Peyer's patch (tissue), 4 donors: ENCODE measurements at regions not wholly inside any gene's neighbourhood (a gene's known extent, or its start where the extent isn't known, plus 50 kb on each side); places are given as distances from the start of the nearest gene placed in this dataset.

Experiments
- POLR2A ChIP-seq, 2 donors: fragments of 450-650 bp; IDR thresholded peaks; one replicate each; pipeline ENCODE4 v1.5.1; 2017; ENCODE audit warnings: antibody characterized with exemption in 2 of 2, mild to moderate bottlenecking in 2 of 2, moderate library complexity in 2 of 2
- TF ChIP-seq, protein P1 (sequence below), 6 experiments: fragments of 450-650 bp in 4 of 6; fragments of 200-600 bp in 2 of 6; sonication (generic) in 1 of 6; IDR thresholded peaks; one replicate each; pipeline ENCODE4 v1.5.1; 2017 to 2019; ENCODE audit warnings: antibody characterized with exemption in 6 of 6, mild to moderate bottlenecking in 3 of 6, moderate library complexity in 1 of 6

DNA sequence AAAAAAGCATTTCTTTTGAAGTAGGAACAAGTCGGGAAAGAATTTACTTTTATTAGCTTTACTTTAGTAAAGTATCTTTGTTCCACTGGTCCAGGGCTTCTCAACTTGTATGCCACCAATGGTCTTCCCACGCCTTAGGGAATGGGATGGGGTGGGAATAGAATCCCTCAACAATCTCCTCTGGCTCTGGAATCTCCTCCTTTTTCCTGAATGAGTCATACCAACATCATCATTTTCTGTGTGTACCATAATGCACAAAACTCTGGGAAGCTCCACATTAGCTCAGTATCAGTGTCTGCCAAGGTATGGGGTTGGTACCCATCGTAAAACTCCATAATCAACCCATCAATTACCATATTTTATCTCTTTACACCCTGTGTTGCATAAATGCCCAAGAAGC lies 159.4 kb upstream of the BMPER start:
- TF ChIP-seq, protein P1, sequence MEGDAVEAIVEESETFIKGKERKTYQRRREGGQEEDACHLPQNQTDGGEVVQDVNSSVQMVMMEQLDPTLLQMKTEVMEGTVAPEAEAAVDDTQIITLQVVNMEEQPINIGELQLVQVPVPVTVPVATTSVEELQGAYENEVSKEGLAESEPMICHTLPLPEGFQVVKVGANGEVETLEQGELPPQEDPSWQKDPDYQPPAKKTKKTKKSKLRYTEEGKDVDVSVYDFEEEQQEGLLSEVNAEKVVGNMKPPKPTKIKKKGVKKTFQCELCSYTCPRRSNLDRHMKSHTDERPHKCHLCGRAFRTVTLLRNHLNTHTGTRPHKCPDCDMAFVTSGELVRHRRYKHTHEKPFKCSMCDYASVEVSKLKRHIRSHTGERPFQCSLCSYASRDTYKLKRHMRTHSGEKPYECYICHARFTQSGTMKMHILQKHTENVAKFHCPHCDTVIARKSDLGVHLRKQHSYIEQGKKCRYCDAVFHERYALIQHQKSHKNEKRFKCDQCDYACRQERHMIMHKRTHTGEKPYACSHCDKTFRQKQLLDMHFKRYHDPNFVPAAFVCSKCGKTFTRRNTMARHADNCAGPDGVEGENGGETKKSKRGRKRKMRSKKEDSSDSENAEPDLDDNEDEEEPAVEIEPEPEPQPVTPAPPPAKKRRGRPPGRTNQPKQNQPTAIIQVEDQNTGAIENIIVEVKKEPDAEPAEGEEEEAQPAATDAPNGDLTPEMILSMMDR (IDR thresholded peaks at IDR 0.05) = no peak
- TF ChIP-seq POLR2A (IDR thresholded peaks at IDR 0.05) = no peak
